H9 (cell line): ENCODE measurements at regions not wholly inside any gene's neighbourhood (a gene's known extent, or its start where the extent isn't known, plus 50 kb on each side); places are given as distances from the start of the nearest gene placed in this dataset.

ENCODE experiments used
- DNase-seq: peaks from one replicate; pipeline ENCODE4 v3.0.0-alpha.2; 2017
- H2AFZ ChIP-seq: one replicate; pipeline ENCODE4 v1.6.1; 2013; ENCODE audit warnings: mild to moderate bottlenecking, low read length, control low read depth, moderate library complexity
- H2AK5ac ChIP-seq: 2 replicates; pipeline ENCODE4 v1.6.1; 2013; ENCODE audit warnings: low read length, control low read depth, mixed read lengths; ENCODE audit not compliant: insufficient read length
- H2BK120ac ChIP-seq: one replicate; pipeline ENCODE4 v1.6.1; 2013; ENCODE audit warnings: low read depth, mild to moderate bottlenecking, low read length, control low read depth, inconsistent platforms; ENCODE audit not compliant: poor library complexity, severe bottlenecking
- H2BK12ac ChIP-seq: 2 replicates; pipeline ENCODE4 v1.6.1; 2013; ENCODE audit warnings: low read length, control low read depth, mixed read lengths, low read depth; ENCODE audit not compliant: insufficient read length
- H2BK15ac ChIP-seq: 2 replicates; pipeline ENCODE4 v1.6.1; 2013; ENCODE audit warnings: low read depth, low read length, control low read depth
- H2BK20ac ChIP-seq: one replicate; pipeline ENCODE4 v1.6.1; 2013; ENCODE audit warnings: low read depth, mild to moderate bottlenecking, low read length, control low read depth, inconsistent platforms; ENCODE audit not compliant: poor library complexity, severe bottlenecking
- H2BK5ac ChIP-seq: 2 replicates; pipeline ENCODE4 v1.6.1; 2013; ENCODE audit warnings: low read length, control low read depth, mixed read lengths; ENCODE audit not compliant: insufficient read length
- H3K14ac ChIP-seq: 2 replicates; pipeline ENCODE4 v1.6.1; 2013; ENCODE audit warnings: low read length, control low read depth; ENCODE audit not compliant: insufficient read depth
- H3K18ac ChIP-seq: 2 replicates; pipeline ENCODE4 v1.6.1; 2013; ENCODE audit warnings: low read depth, mild to moderate bottlenecking, mixed read lengths, low read length, control low read depth; ENCODE audit not compliant: insufficient read length
- H3K23ac ChIP-seq: 2 replicates; pipeline ENCODE4 v1.6.1; 2013; ENCODE audit warnings: low read length, control low read depth, mixed read lengths, low read depth; ENCODE audit not compliant: insufficient read length
- H3K23me2 ChIP-seq: 2 replicates; pipeline ENCODE4 v1.6.1; 2013; ENCODE audit warnings: low read depth, mild to moderate bottlenecking, mixed read lengths, low read length, control low read depth; ENCODE audit not compliant: insufficient read length, poor library complexity, severe bottlenecking
- H3K27ac ChIP-seq: 2 replicates; pipeline ENCODE4 v1.5.1; 2013; ENCODE audit warnings: low read length, control low read depth, mixed read lengths, low read depth; ENCODE audit not compliant: insufficient read length
- H3K27me3 ChIP-seq: 2 replicates; pipeline ENCODE4 v1.6.1; 2013; ENCODE audit warnings: low read length, control low read depth, inconsistent platforms; ENCODE audit not compliant: insufficient read depth
- H3K4ac ChIP-seq: 2 replicates; pipeline ENCODE4 v1.6.1; 2013; ENCODE audit warnings: low read depth, mild to moderate bottlenecking, control low read depth, inconsistent platforms, low read length, moderate library complexity
- H3K4me1 ChIP-seq: 2 replicates; pipeline ENCODE4 v1.6.1; 2013; ENCODE audit warnings: low read length, control low read depth, inconsistent platforms; ENCODE audit not compliant: insufficient read depth
- H3K4me2 ChIP-seq: 2 replicates; pipeline ENCODE4 v1.6.1; 2013; ENCODE audit warnings: low read length, control low read depth, mixed read lengths; ENCODE audit not compliant: insufficient read length, insufficient read depth
- H3K56ac ChIP-seq: 2 replicates; pipeline ENCODE4 v1.6.1; 2013; ENCODE audit warnings: low read depth, mild to moderate bottlenecking, mixed read lengths, low read length, control low read depth; ENCODE audit not compliant: insufficient read length
- H3K79me1 ChIP-seq: 2 replicates; pipeline ENCODE4 v1.6.1; 2013; ENCODE audit warnings: low read depth, mild to moderate bottlenecking, moderate library complexity, low read length, control low read depth, inconsistent platforms; ENCODE audit not compliant: insufficient read depth, poor library complexity, severe bottlenecking
- H3K79me2 ChIP-seq: 2 replicates; pipeline ENCODE4 v1.6.1; 2013; ENCODE audit warnings: low read length, control low read depth, inconsistent platforms; ENCODE audit not compliant: insufficient read depth
- H3K9ac ChIP-seq: 2 replicates; pipeline ENCODE4 v1.6.1; 2013; ENCODE audit warnings: low read length, control low read depth, mixed read lengths; ENCODE audit not compliant: insufficient read length; ENCODE audit errors: extremely low read depth
- H3K9me3 ChIP-seq: one replicate; pipeline ENCODE4 v1.6.1; 2013; ENCODE audit warnings: low read depth, low read length, inconsistent platforms; ENCODE audit not compliant: control insufficient read depth
- H3T11ph ChIP-seq: one replicate; pipeline ENCODE4 v1.6.1; 2013; ENCODE audit warnings: mild to moderate bottlenecking, low read length, control low read depth, inconsistent platforms
- H4K20me1 ChIP-seq: one replicate; pipeline ENCODE4 v1.6.1; 2013; ENCODE audit not compliant: control insufficient read depth, insufficient read length, insufficient read depth
- H4K5ac ChIP-seq: 2 replicates; pipeline ENCODE4 v1.6.1; 2013; ENCODE audit warnings: low read depth, mild to moderate bottlenecking, mixed read lengths, low read length, control low read depth; ENCODE audit not compliant: insufficient read length
- H4K8ac ChIP-seq: replicated peaks from 2 replicates; pipeline ENCODE4 v1.6.1; 2013; ENCODE audit warnings: low read length, control low read depth, mixed read lengths, low read depth; ENCODE audit not compliant: insufficient read length
- H4K91ac ChIP-seq: 2 replicates; pipeline ENCODE4 v1.6.1; 2013; ENCODE audit warnings: low read depth, mild to moderate bottlenecking, moderate library complexity, mixed read lengths, low read length, control low read depth; ENCODE audit not compliant: insufficient read length
- H3K27ac Mint-ChIP-seq, 3 experiments: 2 replicates in 2 of 3; 3 replicates in 1 of 3; pipeline ENCODE4 v1.8.0; 2020 to 2021; ENCODE audit warnings: mixed read lengths in 3 of 3, mild to moderate bottlenecking in 1 of 3, moderate library complexity in 1 of 3
- H3K27me3 Mint-ChIP-seq: 2 replicates; pipeline ENCODE4 v1.8.0; 2021; ENCODE audit warnings: low read depth, mild to moderate bottlenecking, moderate library complexity, mixed read lengths
- H3K36me3 Mint-ChIP-seq, 3 experiments: 2 replicates in 2 of 3; 3 replicates in 1 of 3; pipeline ENCODE4 v1.8.0; 2020 to 2021; ENCODE audit warnings: low read depth in 3 of 3, mixed read lengths in 3 of 3; ENCODE audit not compliant: insufficient read depth in 1 of 3
- H3K4me1 Mint-ChIP-seq, 2 experiments: 2 replicates each; pipeline ENCODE4 v1.8.0; 2020; ENCODE audit warnings: mixed read lengths in 2 of 2
- H3K4me3 Mint-ChIP-seq, 2 experiments: 2 replicates in 1 of 2; 3 replicates in 1 of 2; pipeline ENCODE4 v1.8.0; 2020 to 2021; ENCODE audit warnings: mild to moderate bottlenecking in 2 of 2, mixed read lengths in 2 of 2, moderate library complexity in 1 of 2
- H3K9me3 Mint-ChIP-seq, 2 experiments: 2 replicates in 1 of 2; 3 replicates in 1 of 2; pipeline ENCODE4 v1.8.0; 2020; ENCODE audit warnings: mild to moderate bottlenecking in 2 of 2, mixed read lengths in 2 of 2, moderate library complexity in 1 of 2
- CTCF ChIP-seq: fragments of 200-600 bp; sonication (generic); conservative IDR thresholded peaks from 3 replicates; pipeline ENCODE4 v1.8.0; 2021; ENCODE audit warnings: antibody characterized with exemption, mild to moderate bottlenecking
- WGBS: extraction: QIAGEN DNeasy Blood & Tissue Kit; methylation state at CpG from one replicate; pipeline ENCODE4 v1.1.7; 2013; ENCODE audit warnings: missing lambda C conversion rate, low lambda C conversion rate, mixed read lengths; ENCODE audit not compliant: insufficient read length; ENCODE audit errors: extremely low coverage; 5-methylcytosine and 5-hydroxymethylcytosine counted together

GRCh38 chr14:37698840-37699777 is 103.7 kb downstream of the TTC6 start:
- H2BK120ac ChIP-seq = no peak overlapping the region
- H3K4me3 Mint-ChIP-seq = no peak overlapping the region
- TF ChIP-seq CTCF = no peak
- no peak overlapping the region for H3K4ac ChIP-seq
- H2AK5ac ChIP-seq = no peak overlapping the region
- no peaks in the 10 kb centered on the region for H3K4me1 ChIP-seq
- H4K91ac ChIP-seq = no peak overlapping the region
- no peak overlapping the region for H3K27ac ChIP-seq
- no peak for DNase-seq
- H3K79me2 ChIP-seq = no peaks in the 10 kb centered on the region
- H3T11ph ChIP-seq = no peak overlapping the region
- no peak overlapping the region for H3K56ac ChIP-seq
- no peak overlapping the region for H2AFZ ChIP-seq
- peaks cover 5 to 7% of the 10 kb centered on the region in 2 experiments; a peak in 4 of 5 replicates for H3K9me3 Mint-ChIP-seq
- no peaks in the 10 kb centered on the region for H4K20me1 ChIP-seq
- no peak overlapping the region for H3K4me2 ChIP-seq
- no peak overlapping the region for H3K18ac ChIP-seq
- H2BK15ac ChIP-seq = no peak overlapping the region
- H3K14ac ChIP-seq = no peak overlapping the region
- H3K36me3 Mint-ChIP-seq = no peaks in the 10 kb centered on the region
- no peaks in the 10 kb centered on the region for H3K79me1 ChIP-seq
- no peaks in the 10 kb centered on the region for H3K4me1 Mint-ChIP-seq
- H3K27me3 ChIP-seq = no peaks in the 10 kb centered on the region; the same call in 1 of the 2 replicates
- no peak overlapping the region for H3K9ac ChIP-seq
- H4K8ac ChIP-seq = no peak overlapping the region
- peaks cover 2% of the 10 kb centered on the region for H3K27me3 Mint-ChIP-seq
- H3K9me3 ChIP-seq = no peaks in the 10 kb centered on the region
- no peak overlapping the region for H4K5ac ChIP-seq
- H2BK20ac ChIP-seq = no peak overlapping the region
- no CpG with 5 or more reads among the region's 4 CpGs for WGBS
- H3K23me2 ChIP-seq = no peaks in the 10 kb centered on the region
- no peak overlapping the region for H2BK12ac ChIP-seq
- no peak overlapping the region for H3K27ac Mint-ChIP-seq
- no peak overlapping the region for H2BK5ac ChIP-seq
- H3K23ac ChIP-seq = no peak overlapping the region
